IPS-18c (cell line): ENCODE measurements at regions not wholly inside any gene's neighbourhood (a gene's known extent, or its start where the extent isn't known, plus 50 kb on each side); places are given as distances from the start of the nearest gene placed in this dataset.
"Not testable (repeated sequence)": the region's sequence is repeated elsewhere in the genome, so short reads cannot be mapped to it uniquely, and the experiment has no call there.

Experiments
- H3K4me3 ChIP-seq: 2 replicates; pipeline ENCODE4 v1.7.0; 2013; ENCODE audit warnings: low read depth, mild to moderate bottlenecking, low read length, moderate library complexity; ENCODE audit not compliant: insufficient read depth
- H3K9me3 ChIP-seq: one replicate; pipeline ENCODE4 v1.6.1; 2013; ENCODE audit warnings: mild to moderate bottlenecking, low read length, moderate library complexity; ENCODE audit not compliant: control insufficient read depth, insufficient read depth

GRCh38 chr14:105890474-105891220, 364.3 kb downstream of the TMEM121 start:
- Histone ChIP-seq H3K4me3 (no peak overlapping the region), H3K9me3 (peaks cover 30% of the 10 kb centered on the region)

GRCh38 chr14:105891221-105891602, 364.8 kb downstream of the TMEM121 start:
- Histone ChIP-seq H3K9me3 (peaks cover 29% of the 10 kb centered on the region), H3K4me3 (no peak overlapping the region)

- Histone ChIP-seq H3K9me3 (peaks cover 29% of the 10 kb centered on the region), H3K4me3 (no peak overlapping the region)
These were observed 365.5 kb downstream of the TMEM121 start for GRCh38 chr14:105891631-105892452.

- H3K9me3 ChIP-seq = peaks cover 32% of the 10 kb centered on the region
- not testable (repeated sequence) for H3K4me3 ChIP-seq
These were observed 366.4 kb downstream of the TMEM121 start for GRCh38 chr14:105892453-105893441.

GRCh38 chr14:105893686-105894085, 367.3 kb downstream of the TMEM121 start:
- peaks cover 37% of the 10 kb centered on the region for H3K9me3 ChIP-seq

GRCh38 chr14:105894125-105894977, 368.0 kb downstream of the TMEM121 start:
- Histone ChIP-seq H3K9me3 (peaks cover 39% of the 10 kb centered on the region), H3K4me3 (no peak overlapping the region; the same call in 1 of the 2 replicates)

More at GRCh38 chr14:105893686-105894085, 367.3 kb downstream of the TMEM121 start:
- not testable (repeated sequence) for H3K4me3 ChIP-seq

- H3K9me3 ChIP-seq = peaks cover 38% of the 10 kb centered on the region
- no peak overlapping the region for H3K4me3 ChIP-seq
These were observed 368.8 kb downstream of the TMEM121 start for GRCh38 chr14:105894978-105895881.

- peaks cover 39% of the 10 kb centered on the region for H3K9me3 ChIP-seq
- not testable (repeated sequence) for H3K4me3 ChIP-seq
These were observed 369.8 kb downstream of the TMEM121 start for GRCh38 chr14:105896206-105896605.

GRCh38 chr14:105896961-105897724, 370.8 kb downstream of the TMEM121 start:
- not testable (repeated sequence) for H3K4me3 ChIP-seq
- H3K9me3 ChIP-seq = peaks cover 42% of the 10 kb centered on the region

GRCh38 chr14:105897725-105898113, 371.3 kb downstream of the TMEM121 start:
- peaks cover 42% of the 10 kb centered on the region for H3K9me3 ChIP-seq

GRCh38 chr14:105898482-105899010, 372.2 kb downstream of the TMEM121 start:
- H3K9me3 ChIP-seq = peaks cover 47% of the 10 kb centered on the region
- no peak overlapping the region; the same call in 1 of the 2 replicates for H3K4me3 ChIP-seq

More at GRCh38 chr14:105897725-105898113, 371.3 kb downstream of the TMEM121 start:
- no peak overlapping the region for H3K4me3 ChIP-seq

- H3K9me3 ChIP-seq = peaks cover 47% of the 10 kb centered on the region
- H3K4me3 ChIP-seq = no peak overlapping the region
These were observed 372.8 kb downstream of the TMEM121 start for GRCh38 chr14:105899071-105899641.

GRCh38 chr14:105899657-105900397, 373.4 kb downstream of the TMEM121 start:
- H3K9me3 ChIP-seq = peaks cover 48% of the 10 kb centered on the region
- no peak overlapping the region; the same call in 1 of the 2 replicates for H3K4me3 ChIP-seq
